Keratinocyte (primary cell): ENCODE measurements at regions not wholly inside any gene's neighbourhood (a gene's known extent, or its start where the extent isn't known, plus 50 kb on each side); places are given as distances from the start of the nearest gene placed in this dataset.

ENCODE experiments used
- DNase-seq: peaks from one replicate; pipeline ENCODE4 v3.0.0-alpha.2; 2011; ENCODE audit warnings: low read depth, missing footprints, low spot score
- FAIRE-seq: peaks from 2 replicates; lab custom pipeline; 2011; peaks lifted over from hg19 to GRCh38; lab: Jason Lieb, UNC
- H2AFZ ChIP-seq: 2 replicates; pipeline ENCODE4 v1.6.0; 2012; ENCODE audit warnings: low read length, control low read depth, inconsistent platforms; ENCODE audit not compliant: control insufficient read depth
- H3K27ac ChIP-seq: 2 replicates; pipeline ENCODE4 v1.5.1; 2011; ENCODE audit warnings: low read length; ENCODE audit not compliant: control insufficient read depth, insufficient read depth
- H3K27me3 ChIP-seq: 3 replicates; pipeline ENCODE4 v1.6.0; 2011; ENCODE audit warnings: low read length; ENCODE audit not compliant: control insufficient read depth, insufficient read depth; ENCODE audit errors: extremely low read depth
- H3K36me3 ChIP-seq, 2 experiments: 2 replicates in 1 of 2; 3 replicates in 1 of 2; pipeline ENCODE4 v1.5.1; 2011; ENCODE audit warnings: low read length in 2 of 2, mild to moderate bottlenecking in 1 of 2; ENCODE audit not compliant: control insufficient read depth in 2 of 2, insufficient read depth in 2 of 2; ENCODE audit errors: extremely low read depth in 1 of 2
- H3K4me1 ChIP-seq: 3 replicates; pipeline ENCODE4 v1.5.1; 2011; ENCODE audit warnings: low read length; ENCODE audit not compliant: control insufficient read depth, insufficient read depth; ENCODE audit errors: extremely low read depth
- H3K4me2 ChIP-seq: 3 replicates; pipeline ENCODE4 v1.6.0; 2011; ENCODE audit warnings: low read depth, low read length; ENCODE audit not compliant: control insufficient read depth, insufficient read depth; ENCODE audit errors: extremely low read depth
- H3K4me3 ChIP-seq, 3 experiments: fragments of 200-600 bp in 1 of 3; sonication (generic) in 1 of 3; 2 replicates in 2 of 3; 3 replicates in 1 of 3; pipeline ENCODE4 v1.5.1; 2011 to 2016; ENCODE audit warnings: low read length in 3 of 3, mild to moderate bottlenecking in 3 of 3, control low read depth in 2 of 3, inconsistent platforms in 1 of 3, low read depth in 1 of 3, mixed read lengths in 1 of 3, mixed run types in 1 of 3, moderate library complexity in 1 of 3; ENCODE audit not compliant: control insufficient read depth in 2 of 3, insufficient read depth in 2 of 3; ENCODE audit errors: extremely low read depth in 1 of 3
- H3K79me2 ChIP-seq: 2 replicates; pipeline ENCODE4 v1.6.0; 2012; ENCODE audit warnings: low read length; ENCODE audit not compliant: control insufficient read depth, insufficient read depth
- H3K9ac ChIP-seq: 3 replicates; pipeline ENCODE4 v1.6.0; 2011; ENCODE audit warnings: low read length; ENCODE audit not compliant: control insufficient read depth, insufficient read depth; ENCODE audit errors: extremely low read depth
- H3K9me1 ChIP-seq: 3 replicates; pipeline ENCODE4 v1.6.0; 2011; ENCODE audit warnings: low read length; ENCODE audit not compliant: control insufficient read depth, insufficient read depth; ENCODE audit errors: extremely low read depth
- H3K9me3 ChIP-seq: 2 replicates; pipeline ENCODE4 v1.5.1; 2012; ENCODE audit warnings: low read depth, low read length; ENCODE audit not compliant: control insufficient read depth
- H4K20me1 ChIP-seq: 3 replicates; pipeline ENCODE4 v1.6.0; 2011; ENCODE audit warnings: low read length; ENCODE audit not compliant: control insufficient read depth, insufficient read depth; ENCODE audit errors: extremely low read depth
- CTCF ChIP-seq, 3 experiments: IDR thresholded peaks in 1 of 3; conservative IDR thresholded peaks in 1 of 3; optimal IDR thresholded peaks in 1 of 3; 2 replicates in 2 of 3; 3 replicates in 1 of 3; pipeline versions ENCODE3 to v1.5.1; 2011; ENCODE audit warnings: low read length in 3 of 3, mild to moderate bottlenecking in 3 of 3, moderate library complexity in 2 of 3, control low read depth in 1 of 3, inconsistent platforms in 1 of 3; ENCODE audit not compliant: insufficient read depth in 2 of 3; ENCODE audit errors: extremely low read depth in 1 of 3
- EZH2 ChIP-seq: IDR thresholded peaks from one replicate; pipeline ENCODE4 v1.6.1; 2012; ENCODE audit warnings: inconsistent platforms, mild to moderate bottlenecking, low read length, moderate library complexity
- dilution Hi-C: fragments of 300-500 bp; cut with MboI; formaldehyde crosslinking; loops from one replicate; pipeline ENCODE4 v1.7.0; 2020; ENCODE audit warnings: low sequenced_read_pairs; ENCODE audit not compliant: extremely low pct_ligation_motif_present

GRCh38 chr11:128208329-128209137 lies 378.8 kb downstream of the ETS1 start:
- H2AFZ ChIP-seq: no peak overlapping the region
- H3K9me1 ChIP-seq: no peaks in the 10 kb centered on the region
- H3K79me2 ChIP-seq: no peaks in the 10 kb centered on the region
- peak overlapping the region in 2 of 3 experiments; percentile 45 to 59 for H3K4me3 ChIP-seq
- peaks cover 58% of the 10 kb centered on the region for H3K4me1 ChIP-seq
- no peaks in the 10 kb centered on the region for H3K36me3 ChIP-seq
- H3K4me2 ChIP-seq: peak overlapping the region; percentile 94
- H3K27me3 ChIP-seq: no peaks in the 10 kb centered on the region
- peak overlapping the region; percentile 99 for H3K27ac ChIP-seq
- peak; percentile 88 for DNase-seq
- FAIRE-seq: peak; percentile 99
- no peaks in the 10 kb centered on the region for H3K9me3 ChIP-seq
- no peak for TF ChIP-seq CTCF (optimal IDR thresholded peaks at IDR 0.05 in 1 of 3, IDR thresholded peaks at IDR 0.05 in 1 of 3, conservative IDR thresholded peaks at IDR 0.05 in 1 of 3; ENCODE audit: extremely low read depth in 1 of 3, insufficient read depth in 2 of 3, low read length in 3 of 3)
- TF ChIP-seq EZH2: no peak
- H3K9ac ChIP-seq: peak overlapping the region; percentile 89
- dilution Hi-C loops: no loop called here
- H4K20me1 ChIP-seq: no peaks in the 10 kb centered on the region

GRCh38 chr11:128207861-128208321 lies 379.5 kb downstream of the ETS1 start:
- Histone ChIP-seq H3K9me3 (no peaks in the 10 kb centered on the region), H2AFZ (no peak overlapping the region), H3K27ac (peak overlapping the region; percentile 99), H3K36me3 (no peaks in the 10 kb centered on the region), H3K4me2 (peak overlapping the region; percentile 94), H3K9me1 (no peaks in the 10 kb centered on the region), H3K9ac (peak overlapping the region; percentile 89), H3K4me1 (peaks cover 58% of the 10 kb centered on the region), H3K27me3 (no peaks in the 10 kb centered on the region), H3K79me2 (no peaks in the 10 kb centered on the region), H3K4me3 (peak overlapping the region in 2 of 3 experiments; percentile 45 to 59), H4K20me1 (no peaks in the 10 kb centered on the region)
- TF ChIP-seq EZH2: no peak
- no peak for TF ChIP-seq CTCF (optimal IDR thresholded peaks at IDR 0.05 in 1 of 3, IDR thresholded peaks at IDR 0.05 in 1 of 3, conservative IDR thresholded peaks at IDR 0.05 in 1 of 3; ENCODE audit: extremely low read depth in 1 of 3, insufficient read depth in 2 of 3, low read length in 3 of 3)
- FAIRE-seq: peak; percentile 97
- peak; percentile 94 for DNase-seq
- dilution Hi-C loops: no loop called here
